Left ventricle myocardium superior (tissue), 1 donor: ENCODE measurements at regions not wholly inside any gene's neighbourhood (a gene's known extent, or its start where the extent isn't known, plus 50 kb on each side); places are given as distances from the start of the nearest gene placed in this dataset.
A peak's percentile ranks its signal among the peaks of the same experiment; 100 is the strongest.

ENCODE experiments used
- ATAC-seq: fragments of 200-7000 bp; cut with Tn5 transposase; one replicate; pipeline ENCODE4 v1.9.1; 2020; ENCODE audit warnings: mild to moderate bottlenecking, moderate library complexity
- DNase-seq: peaks from one replicate; pipeline ENCODE4 v3.0.0-alpha.2; 2020
- intact Hi-C: fragments of 100-400 bp; cut with micrococcal nuclease; formaldehyde crosslinking; loops from one replicate; pipeline ENCODE4 v1.11.0; 2022
- donor health status: DM: no; HTN: yes; CAD: no; lungs with severe emphysema.

- ATAC-seq (no peak), DNase-seq (no peak)
- intact Hi-C loops, result no loop called here
Observed at GRCh38 chr10:4673279-4674040, 152.5 kb upstream of the AKR1E2 start.

DNA sequence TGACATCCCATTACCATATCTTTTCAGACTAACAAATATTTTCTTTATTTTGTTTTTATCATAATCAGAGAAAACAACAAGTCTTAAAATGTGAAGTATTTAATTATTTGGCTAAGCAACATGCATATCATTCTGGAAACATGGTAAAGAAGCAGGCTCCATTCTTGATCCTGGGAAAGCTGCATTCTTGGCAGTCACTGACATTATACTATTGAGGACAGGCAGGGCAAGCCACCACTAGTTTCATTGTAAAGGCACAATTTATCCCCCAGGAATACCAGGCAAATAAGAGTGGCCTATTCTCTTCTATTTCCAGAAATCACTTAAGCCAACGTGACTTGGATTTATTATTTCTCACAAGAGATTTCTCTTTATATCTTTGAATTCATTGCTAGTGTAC is 153.8 kb upstream of the AKR1E2 start:
- intact Hi-C loops, result no loop called here
- DNase-seq (no peak), ATAC-seq (no peak)

DNA sequence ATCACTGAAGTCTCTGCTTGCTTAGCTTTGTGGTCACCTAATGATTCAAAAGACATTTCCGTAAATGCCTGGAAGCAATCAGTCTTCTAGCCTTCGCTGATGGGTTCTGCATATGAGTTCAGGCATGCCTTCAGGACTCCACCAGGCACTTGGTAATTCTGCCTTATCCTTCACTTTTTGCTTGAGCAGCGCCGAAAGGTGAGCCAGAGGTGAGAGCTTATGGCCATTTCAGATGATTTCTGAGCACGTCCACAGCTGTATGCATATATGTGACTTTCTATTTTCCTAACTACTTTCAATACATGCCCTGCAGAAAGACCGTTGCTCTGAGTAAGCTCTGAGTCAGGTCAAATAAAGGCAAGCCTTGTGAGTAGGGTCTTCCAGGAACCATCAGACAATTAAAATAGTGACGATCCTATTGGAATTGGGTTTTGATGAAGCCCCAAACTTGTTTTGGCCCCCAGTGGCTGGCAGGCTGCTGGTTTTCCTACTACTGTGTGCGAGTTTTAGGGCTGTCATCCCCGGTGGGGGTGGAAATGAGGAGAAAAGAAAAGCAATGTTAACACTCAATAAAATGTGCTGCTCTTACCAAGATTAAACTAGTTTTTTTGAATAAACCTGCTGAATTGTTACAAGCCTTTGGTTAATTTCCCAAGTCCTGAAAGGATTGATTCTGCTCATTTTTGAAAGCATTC is 154.4 kb upstream of the AKR1E2 start:
- intact Hi-C loops, result no loop called here
- no peak for ATAC-seq
- no peak for DNase-seq

GRCh38 chr10:4670737-4671136 is 155.3 kb upstream of the AKR1E2 start:
- ATAC-seq (no peak), DNase-seq (no peak)
- intact Hi-C loops, result no loop called here

- intact Hi-C loops, result no loop called here
- no peak for ATAC-seq
- DNase-seq, result no peak
Observed at GRCh38 chr10:4669585-4669984, 156.4 kb upstream of the AKR1E2 start.

DNA sequence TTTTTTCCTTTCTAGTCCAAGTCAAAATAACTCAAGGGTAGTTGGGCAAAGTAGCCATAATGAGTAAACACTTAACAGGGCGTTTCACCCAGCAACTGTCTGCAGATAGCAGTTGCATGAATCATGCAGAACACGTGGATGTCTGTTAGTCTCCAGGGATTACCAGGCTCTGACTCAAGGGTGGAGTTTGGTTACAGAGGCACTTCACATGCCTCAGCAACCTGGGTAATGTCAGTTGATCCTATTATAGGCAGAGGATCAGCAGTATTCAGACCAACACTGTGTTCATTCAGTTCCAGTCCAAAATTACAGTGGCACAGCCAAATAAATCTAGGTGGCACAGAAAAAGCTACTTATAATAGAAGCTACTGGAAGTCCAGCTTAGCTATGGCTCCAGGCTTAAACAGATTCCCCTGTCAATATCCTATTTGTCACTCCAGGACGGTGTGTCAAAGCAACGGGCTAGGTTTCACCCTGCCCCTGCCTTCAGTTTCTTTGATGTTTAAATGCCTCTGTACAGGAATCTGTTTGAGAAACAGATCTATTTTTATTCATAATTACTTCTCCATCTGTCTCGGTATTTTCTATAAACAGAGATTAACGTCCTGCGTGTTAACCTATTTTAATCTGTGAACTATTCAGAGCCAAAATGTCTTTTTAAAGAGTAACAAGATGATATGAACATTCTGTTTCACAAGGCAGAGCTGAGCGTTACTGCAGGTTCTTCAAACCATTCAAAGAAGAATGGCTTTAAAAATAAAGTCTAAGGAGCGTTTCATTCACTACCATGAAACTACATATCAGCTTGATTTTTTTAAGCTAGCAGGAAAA is 162.6 kb upstream of the AKR1E2 start:
- intact Hi-C loops, result loop anchor here (5.0 kb wide), 1 partner anchor 104 kb away; no protein-coding TSS in a partner anchor
- peak; percentile 89 for ATAC-seq

DNA sequence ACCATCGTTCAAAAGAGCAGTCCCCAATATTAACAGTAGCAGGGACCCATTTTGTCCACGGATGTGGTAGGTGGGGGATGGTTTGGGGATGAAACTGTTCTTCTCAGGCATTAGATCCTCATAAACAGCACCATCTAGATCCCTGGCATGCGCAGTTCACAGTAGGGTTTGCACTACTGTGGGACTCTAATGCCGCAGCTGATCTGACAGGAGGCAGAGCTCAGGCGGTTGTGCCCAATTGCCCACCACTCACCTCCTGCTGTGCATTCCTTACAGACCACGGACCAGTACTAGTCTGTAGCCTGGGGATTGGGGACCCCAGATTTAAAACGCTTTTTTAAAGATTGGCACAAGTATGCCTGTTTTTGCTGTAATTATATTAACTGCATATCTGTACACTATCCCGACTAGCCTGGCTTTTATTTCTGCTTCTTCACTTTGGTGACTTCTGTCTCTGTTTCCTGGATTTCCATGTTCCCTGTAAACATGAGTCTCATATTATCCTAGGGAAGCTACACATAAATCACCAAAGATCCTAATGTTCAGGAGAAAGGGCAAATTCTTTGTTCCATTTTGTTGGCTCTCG is 163.3 kb upstream of the AKR1E2 start:
- intact Hi-C loops, result loop anchor here (5.0 kb wide), 1 partner anchor 105 kb away; no protein-coding TSS in a partner anchor
- ATAC-seq, result peak; percentile 48
- peak; percentile 34 for DNase-seq

More for the DNA sequence above, 162.6 kb upstream of the AKR1E2 start:
- no peak for DNase-seq

- intact Hi-C loops, result loop anchor here (5.0 kb wide), 1 partner anchor 106 kb away; no protein-coding TSS in a partner anchor
- DNase-seq (peak; percentile 91), ATAC-seq (peak; percentile 87)
Observed at GRCh38 chr10:4661511-4662255, 164.3 kb upstream of the AKR1E2 start.

DNA sequence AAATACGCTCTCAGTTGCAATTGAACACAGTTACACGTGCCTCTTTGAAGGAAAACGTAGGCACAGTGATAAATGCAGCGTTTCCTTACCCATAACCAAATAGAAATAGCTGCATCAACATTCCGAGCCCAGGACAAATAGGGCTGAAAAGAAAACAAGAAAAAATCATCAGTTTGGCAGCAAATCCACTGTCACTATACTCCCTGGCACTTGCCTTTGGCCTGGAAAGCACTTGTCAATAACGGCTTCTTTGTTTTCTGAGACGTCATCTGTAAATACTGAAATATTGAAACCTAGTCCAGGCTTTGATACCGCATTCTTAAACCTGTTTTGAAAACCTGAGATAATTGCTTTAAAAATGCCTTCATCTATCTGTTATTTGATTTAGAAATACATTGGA is 167.2 kb upstream of the AKR1E2 start:
- ATAC-seq, result no peak
- intact Hi-C loops, result loop anchor here (10.0 kb wide), 2 partner anchors 144 to 884 kb away; no protein-coding TSS in a partner anchor
- no peak for DNase-seq

DNA sequence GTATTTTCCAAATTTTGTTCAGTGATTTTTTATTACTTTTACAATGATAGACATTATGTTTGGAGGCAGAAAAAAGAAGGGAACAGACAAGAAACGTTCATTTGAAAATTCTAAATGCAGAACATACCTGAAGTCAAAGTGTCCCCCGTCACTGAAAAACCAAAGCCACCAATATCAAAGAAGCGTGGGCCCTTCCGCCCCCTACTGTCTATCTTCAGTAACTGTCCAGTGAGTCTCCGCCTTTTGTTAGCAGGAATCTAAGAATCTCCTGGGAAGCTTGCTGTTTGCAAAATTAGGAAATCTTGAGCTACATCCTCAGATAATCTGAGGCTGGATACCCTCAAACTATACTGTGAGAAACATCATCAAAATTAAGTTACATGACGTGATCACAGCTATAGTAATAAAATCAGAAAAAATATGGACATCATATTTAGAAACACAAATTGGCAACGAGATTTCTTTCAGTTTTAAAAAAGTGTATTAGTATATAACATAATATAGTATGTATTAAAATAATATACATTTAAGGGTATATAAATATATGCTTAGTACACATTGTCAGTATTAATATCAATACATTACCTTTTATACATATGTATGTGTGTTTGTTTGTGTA is 169.3 kb upstream of the AKR1E2 start:
- peak; percentile 44 for DNase-seq
- intact Hi-C loops, result loop anchor here (10.0 kb wide), 2 partner anchors 142 to 882 kb away; no protein-coding TSS in a partner anchor
- ATAC-seq, result peak; percentile 62

DNA sequence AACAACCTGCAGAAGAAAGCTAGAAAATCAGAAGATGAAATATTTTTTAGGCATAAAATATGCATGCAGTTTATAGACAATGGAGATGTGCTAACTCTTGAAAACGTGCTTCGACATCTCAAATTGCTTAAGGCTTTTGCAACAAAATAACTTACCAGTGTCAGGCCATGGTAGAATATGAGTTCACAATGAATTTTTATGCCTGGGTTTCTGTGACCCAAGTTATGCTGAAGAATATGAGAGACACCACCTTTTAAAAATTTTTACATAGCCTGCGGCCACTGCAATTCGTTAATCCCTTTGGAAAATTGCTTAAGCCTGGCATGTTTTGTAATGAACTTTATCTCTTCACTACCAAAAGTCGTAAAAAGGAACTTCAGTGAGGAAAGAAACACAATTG is 170.1 kb upstream of the AKR1E2 start:
- intact Hi-C loops, result loop anchor here (10.0 kb wide), 2 partner anchors 141 to 881 kb away; no protein-coding TSS in a partner anchor
- no peak for DNase-seq

GRCh38 chr10:4655406-4655805 is 170.6 kb upstream of the AKR1E2 start:
- ATAC-seq, result no peak
- intact Hi-C loops, result loop anchor here (10.0 kb wide), 2 partner anchors 141 to 881 kb away; no protein-coding TSS in a partner anchor
- no peak for DNase-seq

More for the DNA sequence above, 170.1 kb upstream of the AKR1E2 start:
- ATAC-seq, result no peak

GRCh38 chr10:4654496-4654895 is 171.5 kb upstream of the AKR1E2 start:
- ATAC-seq (no peak), DNase-seq (no peak)
- intact Hi-C loops, result loop anchor here (10.0 kb wide), 2 partner anchors 140 to 880 kb away; no protein-coding TSS in a partner anchor

DNA sequence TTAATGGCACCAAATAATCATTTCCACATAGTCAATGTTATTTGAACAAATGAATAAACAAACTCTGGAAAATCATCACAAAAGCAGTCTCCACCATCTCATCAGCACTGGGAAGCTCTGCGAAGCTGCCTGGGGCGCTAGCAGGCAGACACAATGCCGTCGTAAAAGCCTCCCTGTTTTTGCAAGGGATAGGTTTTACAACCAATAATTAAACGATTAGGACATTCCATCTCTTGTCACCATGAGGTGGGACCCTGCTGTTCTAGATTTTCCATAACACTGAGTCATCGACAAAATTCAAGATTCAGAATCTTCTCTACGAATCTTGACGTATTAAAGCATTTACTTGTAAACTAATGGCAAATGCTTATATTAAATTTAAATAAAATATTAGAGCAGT is 172.8 kb upstream of the AKR1E2 start:
- ATAC-seq (no peak), DNase-seq (no peak)
- intact Hi-C loops, result loop anchor here (10.0 kb wide), 2 partner anchors 138 to 878 kb away; no protein-coding TSS in a partner anchor

GRCh38 chr10:4652111-4653010 is 173.6 kb upstream of the AKR1E2 start:
- ATAC-seq (no peak), DNase-seq (no peak)
- intact Hi-C loops, result loop anchor here (10.0 kb wide), 2 partner anchors 138 to 878 kb away; no protein-coding TSS in a partner anchor

- intact Hi-C loops, result loop anchor here (10.0 kb wide), 2 partner anchors 137 to 877 kb away; no protein-coding TSS in a partner anchor
- DNase-seq (no peak), ATAC-seq (no peak)
Observed at GRCh38 chr10:4651404-4652037, 174.5 kb upstream of the AKR1E2 start.
